ENCODE measurements at regions not wholly inside any gene's neighbourhood (a gene's known extent, or its start where the extent isn't known, plus 50 kb on each side); places are given as distances from the start of the nearest gene placed in this dataset.
A peak's percentile ranks its signal among the peaks of the same experiment; 100 is the strongest.

- TF ChIP-seq CTCF (IDR thresholded peaks at IDR 0.05 in 2 of 3, conservative IDR thresholded peaks at IDR 0.05 in 1 of 3; ENCODE audit: control insufficient read depth in 2 of 3, extremely low read depth in 1 of 3, insufficient read depth in 1 of 3, low read depth in 3 of 3, low read length in 3 of 3) (peak in 1 of 3 experiments; percentile 13; a peak in 1 of 6 replicates), POLR2A (IDR thresholded peaks at IDR 0.05; ENCODE audit: low read depth, low read length) (no peak), MYC (IDR thresholded peaks at IDR 0.05; ENCODE audit: insufficient read depth, insufficient read length, insufficient replicate concordance, low read length, severe bottlenecking) (no peak), SUZ12 (IDR thresholded peaks at IDR 0.05; ENCODE audit: unreplicated experiment) (no peak), SRF (IDR thresholded peaks at IDR 0.05; ENCODE audit: low read depth in 2 of 2, low read length in 2 of 2) (no peak), ZBTB33 (IDR thresholded peaks at IDR 0.05) (no peak), SMC3 (IDR thresholded peaks at IDR 0.05; ENCODE audit: borderline replicate concordance, low read length) (no peak; the same call in 1 of the 2 replicates), JUND (IDR thresholded peaks at IDR 0.05; ENCODE audit: low read depth, low read length) (no peak), SREBF2 (IDR thresholded peaks at IDR 0.05; ENCODE audit: low read length) (no peak), YBX1 (IDR thresholded peaks at IDR 0.05) (no peak), GABPA (IDR thresholded peaks at IDR 0.05; ENCODE audit: low read depth) (no peak)
Observed at GRCh38 chr12:34625116-34625515, 602.8 kb downstream of the ALG10 start.

All from GM12878 (cell line).